ENCODE measurements at regions not wholly inside any gene's neighbourhood (a gene's known extent, or its start where the extent isn't known, plus 50 kb on each side); places are given as distances from the start of the nearest gene placed in this dataset.
"Not testable (repeated sequence)": the region's sequence is repeated elsewhere in the genome, so short reads cannot be mapped to it uniquely, and the experiment has no call there.

GRCh38 chrX:129361576-129361975, 161.7 kb downstream of the SMARCA1 start:
- Histone ChIP-seq H3K36me3 (ENCODE audit: insufficient read depth, low read length) (no peaks in the 10 kb centered on the region), H3F3A (ENCODE audit: insufficient read depth, low read length, poor library complexity, severe bottlenecking) (no peaks in the 10 kb centered on the region), H2AFZ (ENCODE audit: low read depth, low read length) (no peak overlapping the region), H3K4me2 (ENCODE audit: low read length) (no peak overlapping the region), H3K27me3 (ENCODE audit: insufficient read depth, low read depth, low read length) (no peaks in the 10 kb centered on the region), H3K27ac (ENCODE audit: low read length) (no peak overlapping the region), H3K9ac (ENCODE audit: low read length) (no peak overlapping the region), H3K79me2 (replicated peaks; ENCODE audit: insufficient read depth, low read length) (no peaks in the 10 kb centered on the region), H4K20me1 (ENCODE audit: insufficient read depth) (no peaks in the 10 kb centered on the region), H3K9me2 (ENCODE audit: insufficient read depth, low read length) (no peaks in the 10 kb centered on the region), H3K4me3 (ENCODE audit: low read length) (no peak overlapping the region), H3K9me3 (ENCODE audit: low read length) (no peaks in the 10 kb centered on the region)
- TF ChIP-seq POLR2AphosphoS5 (IDR thresholded peaks at IDR 0.05) (no peak), RAD21 (conservative IDR thresholded peaks at IDR 0.05) (no peak)

DNA sequence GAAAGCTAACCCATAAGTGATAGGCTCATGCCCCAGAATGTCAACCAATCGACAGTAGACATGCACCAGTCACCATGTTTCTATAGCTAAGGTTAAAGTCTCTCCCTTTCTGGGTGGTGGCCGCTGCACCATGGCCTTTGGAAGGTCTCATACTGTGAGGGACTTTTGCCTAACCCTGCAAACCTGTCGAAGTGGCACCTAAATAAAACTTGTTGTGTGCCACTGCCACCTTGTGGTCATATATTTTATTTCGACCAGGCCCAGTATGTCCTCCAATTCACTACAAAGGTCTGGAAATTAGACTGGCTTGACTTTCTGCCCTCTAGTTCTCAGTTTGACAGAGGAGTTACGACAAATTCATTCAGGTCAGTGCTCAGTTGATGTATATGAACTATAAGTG, 163.1 kb downstream of the SMARCA1 start:
- Histone ChIP-seq H3K9ac (ENCODE audit: low read length) (no peak overlapping the region), H3K4me2 (ENCODE audit: low read length) (no peak overlapping the region), H3F3A (ENCODE audit: insufficient read depth, low read length, poor library complexity, severe bottlenecking) (no peaks in the 10 kb centered on the region), H2AFZ (ENCODE audit: low read depth, low read length) (no peak overlapping the region), H3K79me2 (replicated peaks; ENCODE audit: insufficient read depth, low read length) (no peaks in the 10 kb centered on the region), H3K27ac (ENCODE audit: low read length) (no peak overlapping the region), H3K9me3 (ENCODE audit: low read length) (no peaks in the 10 kb centered on the region), H3K4me3 (ENCODE audit: low read length) (no peak overlapping the region), H3K9me2 (ENCODE audit: insufficient read depth, low read length) (no peaks in the 10 kb centered on the region), H4K20me1 (ENCODE audit: insufficient read depth) (no peaks in the 10 kb centered on the region), H3K27me3 (ENCODE audit: insufficient read depth, low read depth, low read length) (no peaks in the 10 kb centered on the region), H3K36me3 (ENCODE audit: insufficient read depth, low read length) (no peaks in the 10 kb centered on the region)
- TF ChIP-seq SMC3 (conservative IDR thresholded peaks at IDR 0.05; ENCODE audit: poor library complexity) (peak; percentile 43), MXI1 (conservative IDR thresholded peaks at IDR 0.05; ENCODE audit: poor library complexity, severe bottlenecking) (no peak), CTCF (IDR thresholded peaks at IDR 0.05; ENCODE audit: poor library complexity, severe bottlenecking) (peak; percentile 51), RAD21 (conservative IDR thresholded peaks at IDR 0.05) (peak; percentile 52), TAF1 (IDR thresholded peaks at IDR 0.05; ENCODE audit: low read depth) (no peak)

GRCh38 chrX:129359269-129359668, 164.0 kb downstream of the SMARCA1 start:
- Histone ChIP-seq H4K20me1 (ENCODE audit: insufficient read depth) (no peaks in the 10 kb centered on the region), H3K27ac (ENCODE audit: low read length) (no peak overlapping the region), H3K4me3 (ENCODE audit: low read length) (no peak overlapping the region), H3K9me2 (ENCODE audit: insufficient read depth, low read length) (no peaks in the 10 kb centered on the region), H3K36me3 (ENCODE audit: insufficient read depth, low read length) (no peaks in the 10 kb centered on the region), H3K9ac (ENCODE audit: low read length) (no peak overlapping the region), H3K79me2 (replicated peaks; ENCODE audit: insufficient read depth, low read length) (no peaks in the 10 kb centered on the region), H3K9me3 (ENCODE audit: low read length) (no peaks in the 10 kb centered on the region), H3K27me3 (ENCODE audit: insufficient read depth, low read depth, low read length) (no peaks in the 10 kb centered on the region), H2AFZ (ENCODE audit: low read depth, low read length) (no peak overlapping the region), H3F3A (ENCODE audit: insufficient read depth, low read length, poor library complexity, severe bottlenecking) (no peaks in the 10 kb centered on the region), H3K4me2 (ENCODE audit: low read length) (no peak overlapping the region)
- TF ChIP-seq TAF1 (IDR thresholded peaks at IDR 0.05; ENCODE audit: low read depth) (no peak), MXI1 (conservative IDR thresholded peaks at IDR 0.05; ENCODE audit: poor library complexity, severe bottlenecking) (no peak), EP300 (conservative IDR thresholded peaks at IDR 0.05; ENCODE audit: poor library complexity, severe bottlenecking) (no peak), CTCF (IDR thresholded peaks at IDR 0.05; ENCODE audit: poor library complexity, severe bottlenecking) (no peak), EZH2 (IDR thresholded peaks at IDR 0.05; ENCODE audit: borderline replicate concordance, insufficient read depth, low read length, poor library complexity, severe bottlenecking) (no peak), SMC3 (conservative IDR thresholded peaks at IDR 0.05; ENCODE audit: poor library complexity) (no peak), POLR2AphosphoS5 (IDR thresholded peaks at IDR 0.05) (no peak)
- TF ChIP-seq, protein P1, sequence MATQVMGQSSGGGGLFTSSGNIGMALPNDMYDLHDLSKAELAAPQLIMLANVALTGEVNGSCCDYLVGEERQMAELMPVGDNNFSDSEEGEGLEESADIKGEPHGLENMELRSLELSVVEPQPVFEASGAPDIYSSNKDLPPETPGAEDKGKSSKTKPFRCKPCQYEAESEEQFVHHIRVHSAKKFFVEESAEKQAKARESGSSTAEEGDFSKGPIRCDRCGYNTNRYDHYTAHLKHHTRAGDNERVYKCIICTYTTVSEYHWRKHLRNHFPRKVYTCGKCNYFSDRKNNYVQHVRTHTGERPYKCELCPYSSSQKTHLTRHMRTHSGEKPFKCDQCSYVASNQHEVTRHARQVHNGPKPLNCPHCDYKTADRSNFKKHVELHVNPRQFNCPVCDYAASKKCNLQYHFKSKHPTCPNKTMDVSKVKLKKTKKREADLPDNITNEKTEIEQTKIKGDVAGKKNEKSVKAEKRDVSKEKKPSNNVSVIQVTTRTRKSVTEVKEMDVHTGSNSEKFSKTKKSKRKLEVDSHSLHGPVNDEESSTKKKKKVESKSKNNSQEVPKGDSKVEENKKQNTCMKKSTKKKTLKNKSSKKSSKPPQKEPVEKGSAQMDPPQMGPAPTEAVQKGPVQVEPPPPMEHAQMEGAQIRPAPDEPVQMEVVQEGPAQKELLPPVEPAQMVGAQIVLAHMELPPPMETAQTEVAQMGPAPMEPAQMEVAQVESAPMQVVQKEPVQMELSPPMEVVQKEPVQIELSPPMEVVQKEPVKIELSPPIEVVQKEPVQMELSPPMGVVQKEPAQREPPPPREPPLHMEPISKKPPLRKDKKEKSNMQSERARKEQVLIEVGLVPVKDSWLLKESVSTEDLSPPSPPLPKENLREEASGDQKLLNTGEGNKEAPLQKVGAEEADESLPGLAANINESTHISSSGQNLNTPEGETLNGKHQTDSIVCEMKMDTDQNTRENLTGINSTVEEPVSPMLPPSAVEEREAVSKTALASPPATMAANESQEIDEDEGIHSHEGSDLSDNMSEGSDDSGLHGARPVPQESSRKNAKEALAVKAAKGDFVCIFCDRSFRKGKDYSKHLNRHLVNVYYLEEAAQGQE (IDR thresholded peaks at IDR 0.05; ENCODE audit: borderline replicate concordance): no peak

DNA sequence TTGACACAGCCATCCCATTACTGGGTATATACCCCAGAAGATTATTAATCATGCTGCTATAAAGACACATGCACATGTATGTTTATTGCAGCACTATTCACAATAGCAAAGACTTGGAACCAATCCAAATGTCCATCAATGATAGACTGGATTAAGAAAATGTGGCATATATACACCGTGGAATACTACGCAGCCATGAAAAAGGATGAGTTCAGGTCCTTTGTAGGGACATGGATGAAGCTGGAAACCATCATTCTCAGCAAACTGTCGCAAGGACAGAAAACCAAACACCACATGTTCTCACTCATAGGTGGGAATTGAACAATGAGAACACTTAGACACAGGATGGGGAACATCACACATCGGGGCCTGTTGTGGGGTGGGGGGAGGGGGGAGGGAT, 165.9 kb downstream of the SMARCA1 start:
- H3K9me2 ChIP-seq (ENCODE audit: insufficient read depth, low read length); H3K79me2 ChIP-seq (replicated peaks; ENCODE audit: insufficient read depth, low read length); H3K9ac ChIP-seq (ENCODE audit: low read length); H3K4me3 ChIP-seq (ENCODE audit: low read length); H3F3A ChIP-seq (ENCODE audit: insufficient read depth, low read length, poor library complexity, severe bottlenecking); H3K27me3 ChIP-seq (ENCODE audit: insufficient read depth, low read depth, low read length); H3K27ac ChIP-seq (ENCODE audit: low read length); H2AFZ ChIP-seq (ENCODE audit: low read depth, low read length); H3K4me2 ChIP-seq (ENCODE audit: low read length); H3K9me3 ChIP-seq (ENCODE audit: low read length); H4K20me1 ChIP-seq (ENCODE audit: insufficient read depth); H3K36me3 ChIP-seq (ENCODE audit: insufficient read depth, low read length): not testable (repeated sequence)
